ENCODE measurements at regions not wholly inside any gene's neighbourhood (a gene's known extent, or its start where the extent isn't known, plus 50 kb on each side); places are given as distances from the start of the nearest gene placed in this dataset.
"Not testable (repeated sequence)": the region's sequence is repeated elsewhere in the genome, so short reads cannot be mapped to it uniquely, and the experiment has no call there.

DNA sequence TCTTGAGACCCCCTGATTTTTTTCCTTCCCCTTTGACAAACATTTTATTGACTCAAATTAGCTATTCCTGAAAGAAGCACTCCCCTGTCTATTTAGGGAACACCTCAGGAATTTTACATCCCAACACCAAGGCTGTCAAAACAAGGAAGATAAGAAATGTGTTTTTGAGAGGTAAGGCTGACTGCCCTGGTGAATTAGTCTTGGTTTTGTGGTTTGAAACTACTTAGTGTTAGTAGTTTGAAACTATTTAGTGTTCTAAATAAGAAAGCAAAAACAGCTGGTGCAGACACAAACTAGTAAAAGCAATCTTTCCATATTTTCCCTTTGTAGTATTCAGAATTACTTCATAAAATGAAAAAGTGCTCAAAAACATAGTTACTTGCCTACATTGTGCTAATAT is 120.7 kb downstream of the PCSK1 start:
- H3K4me2 ChIP-seq = no peak overlapping the region
- DNase-seq (ENCODE audit: low read depth in 1 of 2, low spot score in 1 of 2) = no peak
- POLR2A ChIA-PET = no interaction called here
- H3K4me1 ChIP-seq = peaks cover 11% of the 10 kb centered on the region; the same call in 2 of the 3 replicates
- H3K9me3 ChIP-seq = peaks cover 11% of the 10 kb centered on the region; the same call in 1 of the 3 replicates
- CTCF ChIA-PET = interaction anchor here (0.6 kb wide), 1 partner anchor 845 kb away, joined by 3 read pairs; no protein-coding TSS in a partner anchor
- no peak overlapping the region for H3K4me3 ChIP-seq
- ATAC-seq = no peak
- no peak overlapping the region for H3K27ac ChIP-seq
- no peak for FAIRE-seq
- no peak for TF ChIP-seq GATA3 (IDR thresholded peaks at IDR 0.05; ENCODE audit: borderline replicate concordance)
- TF ChIP-seq PBX3 (IDR thresholded peaks at IDR 0.05) = no peak
- no peak for TF ChIP-seq E2F6 (IDR thresholded peaks at IDR 0.05; ENCODE audit: borderline replicate concordance, low read depth)
- no peak for TF ChIP-seq FOXS1 (CRISPR knock-in tag; IDR thresholded peaks at IDR 0.05)
- no peak for TF ChIP-seq EHF (CRISPR knock-in tag; IDR thresholded peaks at IDR 0.05)
- no peak for TF ChIP-seq MAZ (IDR thresholded peaks at IDR 0.05; ENCODE audit: borderline replicate concordance, low read depth, low read length)
- TF ChIP-seq HDAC2 (IDR thresholded peaks at IDR 0.05) = no peak
- TF ChIP-seq, protein P1, sequence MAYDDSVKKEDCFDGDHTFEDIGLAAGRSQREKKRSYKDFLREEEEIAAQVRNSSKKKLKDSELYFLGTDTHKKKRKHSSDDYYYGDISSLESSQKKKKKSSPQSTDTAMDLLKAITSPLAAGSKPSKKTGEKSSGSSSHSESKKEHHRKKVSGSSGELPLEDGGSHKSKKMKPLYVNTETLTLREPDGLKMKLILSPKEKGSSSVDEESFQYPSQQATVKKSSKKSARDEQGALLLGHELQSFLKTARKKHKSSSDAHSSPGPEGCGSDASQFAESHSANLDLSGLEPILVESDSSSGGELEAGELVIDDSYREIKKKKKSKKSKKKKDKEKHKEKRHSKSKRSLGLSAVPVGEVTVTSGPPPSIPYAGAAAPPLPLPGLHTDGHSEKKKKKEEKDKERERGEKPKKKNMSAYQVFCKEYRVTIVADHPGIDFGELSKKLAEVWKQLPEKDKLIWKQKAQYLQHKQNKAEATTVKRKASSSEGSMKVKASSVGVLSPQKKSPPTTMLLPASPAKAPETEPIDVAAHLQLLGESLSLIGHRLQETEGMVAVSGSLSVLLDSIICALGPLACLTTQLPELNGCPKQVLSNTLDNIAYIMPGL (CRISPR knock-in tag; IDR thresholded peaks at IDR 0.05; ENCODE audit: borderline replicate concordance) = no peak
- no peak for TF ChIP-seq ZSCAN20 (CRISPR knock-in tag; IDR thresholded peaks at IDR 0.05)
- no peak for TF ChIP-seq ZC3H11A (IDR thresholded peaks at IDR 0.05)
- TF ChIP-seq HOXB13 (CRISPR knock-in tag; IDR thresholded peaks at IDR 0.05; ENCODE audit: low read depth) = no peak
- TF ChIP-seq CTCF (IDR thresholded peaks at IDR 0.05) = no peak
- TF ChIP-seq RNF2 (IDR thresholded peaks at IDR 0.05; ENCODE audit: borderline replicate concordance, low read depth) = no peak
- no peak for TF ChIP-seq NR3C1 (IDR thresholded peaks at IDR 0.05)
- no peak for TF ChIP-seq HES2 (IDR thresholded peaks at IDR 0.05)
- TF ChIP-seq ELK1 (IDR thresholded peaks at IDR 0.05; ENCODE audit: low read depth, low read length) = no peak
- no peak for TF ChIP-seq POLR2A (IDR thresholded peaks at IDR 0.05; ENCODE audit: low read length)
- TF ChIP-seq SMC3 (IDR thresholded peaks at IDR 0.05) = no peak

- CTCF ChIA-PET = interaction anchor here (0.9 kb wide), 1 partner anchor 414 kb away, joined by 3 read pairs; no protein-coding TSS in a partner anchor
- H3K4me2 ChIP-seq; H3K4me3 ChIP-seq; ATAC-seq; DNase-seq (ENCODE audit: low read depth in 1 of 2, low spot score in 1 of 2); POLR2A ChIA-PET; FAIRE-seq; H3K27ac ChIP-seq; H3K4me1 ChIP-seq: not testable (repeated sequence)
- peaks cover 26% of the 10 kb centered on the region for H3K9me3 ChIP-seq
These were observed 126.0 kb downstream of the PCSK1 start for GRCh38 chr5:96307047-96307446.

Measured in A549 (cell line).